ENCODE measurements at regions not wholly inside any gene's neighbourhood (a gene's known extent, or its start where the extent isn't known, plus 50 kb on each side); places are given as distances from the start of the nearest gene placed in this dataset.

GRCh38 chr9:13535141-13535540 is 255.6 kb upstream of the MPDZ start:
- H3K27me3 Mint-ChIP-seq (ENCODE audit: low read depth) = no peaks in the 10 kb centered on the region
- H3K36me3 Mint-ChIP-seq (ENCODE audit: low read depth) = no peaks in the 10 kb centered on the region
- no peaks in the 10 kb centered on the region for H3K4me1 Mint-ChIP-seq (ENCODE audit: low read depth)
- no peak overlapping the region for H3K4me3 Mint-ChIP-seq
- ChIA-PET CTCF (no interaction called here), POLR2A (no interaction called here)
- DNase-seq = no peak
- H3K27ac Mint-ChIP-seq = no peak overlapping the region
- peaks cover 6% of the 10 kb centered on the region for H3K9me3 Mint-ChIP-seq (ENCODE audit: insufficient read depth)
- no peak for ATAC-seq

- Mint-ChIP-seq H3K36me3 (ENCODE audit: low read depth) (no peaks in the 10 kb centered on the region), H3K4me1 (ENCODE audit: low read depth) (no peaks in the 10 kb centered on the region), H3K27me3 (ENCODE audit: low read depth) (no peaks in the 10 kb centered on the region), H3K9me3 (ENCODE audit: insufficient read depth) (peaks cover 6% of the 10 kb centered on the region), H3K4me3 (no peak overlapping the region), H3K27ac (no peak overlapping the region)
- no peak for ATAC-seq
- CTCF ChIA-PET = no interaction called here
- POLR2A ChIA-PET = no interaction called here
- no peak for DNase-seq
Measured at GRCh38 chr9:13534006-13534405, 254.5 kb upstream of the MPDZ start.

GRCh38 chr9:13532407-13532806 is 252.9 kb upstream of the MPDZ start:
- no peak overlapping the region for H3K27ac Mint-ChIP-seq
- no peaks in the 10 kb centered on the region for H3K27me3 Mint-ChIP-seq (ENCODE audit: low read depth)
- H3K9me3 Mint-ChIP-seq (ENCODE audit: insufficient read depth) = peaks cover 6% of the 10 kb centered on the region
- CTCF ChIA-PET = no interaction called here
- H3K4me3 Mint-ChIP-seq = no peak overlapping the region
- POLR2A ChIA-PET = no interaction called here
- no peaks in the 10 kb centered on the region for H3K36me3 Mint-ChIP-seq (ENCODE audit: low read depth)
- no peak for ATAC-seq
- DNase-seq = no peak
- no peaks in the 10 kb centered on the region for H3K4me1 Mint-ChIP-seq (ENCODE audit: low read depth)

GRCh38 chr9:13529321-13530104 is 250.0 kb upstream of the MPDZ start:
- ATAC-seq = no peak
- Mint-ChIP-seq H3K9me3 (ENCODE audit: insufficient read depth) (no peaks in the 10 kb centered on the region), H3K4me3 (no peak overlapping the region), H3K36me3 (ENCODE audit: low read depth) (no peaks in the 10 kb centered on the region), H3K4me1 (ENCODE audit: low read depth) (no peaks in the 10 kb centered on the region), H3K27ac (no peak overlapping the region), H3K27me3 (ENCODE audit: low read depth) (no peaks in the 10 kb centered on the region)
- POLR2A ChIA-PET = no interaction called here
- DNase-seq = no peak
- CTCF ChIA-PET = no interaction called here

GRCh38 chr9:13524245-13524644 is 244.8 kb upstream of the MPDZ start:
- ChIA-PET POLR2A (no interaction called here), CTCF (no interaction called here)
- Mint-ChIP-seq H3K36me3 (ENCODE audit: low read depth) (no peaks in the 10 kb centered on the region), H3K4me3 (no peak overlapping the region), H3K27me3 (ENCODE audit: low read depth) (no peaks in the 10 kb centered on the region), H3K27ac (no peak overlapping the region), H3K9me3 (ENCODE audit: insufficient read depth) (no peaks in the 10 kb centered on the region), H3K4me1 (ENCODE audit: low read depth) (no peaks in the 10 kb centered on the region)
- no peak for ATAC-seq
- DNase-seq = no peak

GRCh38 chr9:13520069-13520468 is 240.6 kb upstream of the MPDZ start:
- Mint-ChIP-seq H3K4me3 (no peak overlapping the region), H3K36me3 (ENCODE audit: low read depth) (no peaks in the 10 kb centered on the region), H3K27ac (no peak overlapping the region), H3K9me3 (ENCODE audit: insufficient read depth) (peaks cover 3% of the 10 kb centered on the region), H3K27me3 (ENCODE audit: low read depth) (no peaks in the 10 kb centered on the region), H3K4me1 (ENCODE audit: low read depth) (no peaks in the 10 kb centered on the region)
- CTCF ChIA-PET = no interaction called here
- POLR2A ChIA-PET = no interaction called here
- no peak for DNase-seq
- no peak for ATAC-seq

- peaks cover 4% of the 10 kb centered on the region for H3K9me3 Mint-ChIP-seq (ENCODE audit: insufficient read depth)
- ATAC-seq (no peak), DNase-seq (no peak)
- ChIA-PET CTCF (no interaction called here), POLR2A (no interaction called here)
- H3K27ac Mint-ChIP-seq = no peak overlapping the region
- H3K4me3 Mint-ChIP-seq = no peak overlapping the region
- H3K4me1 Mint-ChIP-seq (ENCODE audit: low read depth) = no peaks in the 10 kb centered on the region
- H3K36me3 Mint-ChIP-seq (ENCODE audit: low read depth) = no peaks in the 10 kb centered on the region
- no peaks in the 10 kb centered on the region for H3K27me3 Mint-ChIP-seq (ENCODE audit: low read depth)
Measured at GRCh38 chr9:13513716-13514444, 234.4 kb upstream of the MPDZ start.

- Mint-ChIP-seq H3K4me1 (ENCODE audit: low read depth) (no peaks in the 10 kb centered on the region), H3K27me3 (ENCODE audit: low read depth) (no peaks in the 10 kb centered on the region), H3K4me3 (no peak overlapping the region), H3K36me3 (ENCODE audit: low read depth) (no peaks in the 10 kb centered on the region), H3K27ac (no peak overlapping the region), H3K9me3 (ENCODE audit: insufficient read depth) (peaks cover 4% of the 10 kb centered on the region)
- no peak for DNase-seq
- ChIA-PET POLR2A (no interaction called here), CTCF (no interaction called here)
- no peak for ATAC-seq
Measured at GRCh38 chr9:13513286-13513685, 233.8 kb upstream of the MPDZ start.

GRCh38 chr9:13508681-13509080 is 229.2 kb upstream of the MPDZ start:
- no peak for DNase-seq
- POLR2A ChIA-PET = no interaction called here
- Mint-ChIP-seq H3K4me3 (no peak overlapping the region), H3K27ac (no peak overlapping the region), H3K36me3 (ENCODE audit: low read depth) (no peaks in the 10 kb centered on the region), H3K9me3 (ENCODE audit: insufficient read depth) (peaks cover 4% of the 10 kb centered on the region), H3K4me1 (ENCODE audit: low read depth) (no peaks in the 10 kb centered on the region), H3K27me3 (ENCODE audit: low read depth) (no peaks in the 10 kb centered on the region)
- no peak for ATAC-seq
- CTCF ChIA-PET = no interaction called here

GRCh38 chr9:13508086-13508485 is 228.6 kb upstream of the MPDZ start:
- H3K4me3 Mint-ChIP-seq = no peak overlapping the region
- ATAC-seq (no peak), DNase-seq (no peak)
- H3K27me3 Mint-ChIP-seq (ENCODE audit: low read depth) = no peaks in the 10 kb centered on the region
- ChIA-PET POLR2A (no interaction called here), CTCF (no interaction called here)
- H3K27ac Mint-ChIP-seq = no peak overlapping the region
- no peaks in the 10 kb centered on the region for H3K4me1 Mint-ChIP-seq (ENCODE audit: low read depth)
- H3K9me3 Mint-ChIP-seq (ENCODE audit: insufficient read depth) = peaks cover 7% of the 10 kb centered on the region
- no peaks in the 10 kb centered on the region for H3K36me3 Mint-ChIP-seq (ENCODE audit: low read depth)

GRCh38 chr9:13505797-13506196 is 226.3 kb upstream of the MPDZ start:
- POLR2A ChIA-PET = no interaction called here
- CTCF ChIA-PET = no interaction called here
- no peak overlapping the region for H3K27ac Mint-ChIP-seq
- ATAC-seq (no peak), DNase-seq (no peak)
- H3K9me3 Mint-ChIP-seq (ENCODE audit: insufficient read depth) = peaks cover 11% of the 10 kb centered on the region
- no peaks in the 10 kb centered on the region for H3K4me1 Mint-ChIP-seq (ENCODE audit: low read depth)
- H3K27me3 Mint-ChIP-seq (ENCODE audit: low read depth) = no peaks in the 10 kb centered on the region
- no peak overlapping the region for H3K4me3 Mint-ChIP-seq
- H3K36me3 Mint-ChIP-seq (ENCODE audit: low read depth) = no peaks in the 10 kb centered on the region

GRCh38 chr9:13503599-13503998 is 224.1 kb upstream of the MPDZ start:
- H3K36me3 Mint-ChIP-seq (ENCODE audit: low read depth) = no peaks in the 10 kb centered on the region
- ATAC-seq = no peak
- ChIA-PET POLR2A (no interaction called here), CTCF (no interaction called here)
- H3K4me1 Mint-ChIP-seq (ENCODE audit: low read depth) = no peaks in the 10 kb centered on the region
- H3K4me3 Mint-ChIP-seq = no peak overlapping the region
- DNase-seq = no peak
- no peaks in the 10 kb centered on the region for H3K27me3 Mint-ChIP-seq (ENCODE audit: low read depth)
- peaks cover 11% of the 10 kb centered on the region for H3K9me3 Mint-ChIP-seq (ENCODE audit: insufficient read depth)
- H3K27ac Mint-ChIP-seq = no peak overlapping the region

GRCh38 chr9:13502484-13502883 is 223.0 kb upstream of the MPDZ start:
- DNase-seq = no peak
- H3K4me1 Mint-ChIP-seq (ENCODE audit: low read depth) = no peaks in the 10 kb centered on the region
- ChIA-PET CTCF (no interaction called here), POLR2A (interaction anchor here (0.6 kb wide), 1 partner anchor 25 kb away, joined by 3 read pairs; no protein-coding TSS in a partner anchor)
- H3K4me3 Mint-ChIP-seq = no peak overlapping the region
- H3K36me3 Mint-ChIP-seq (ENCODE audit: low read depth) = no peaks in the 10 kb centered on the region
- ATAC-seq = no peak
- H3K27me3 Mint-ChIP-seq (ENCODE audit: low read depth) = no peaks in the 10 kb centered on the region
- H3K9me3 Mint-ChIP-seq (ENCODE audit: insufficient read depth) = peaks cover 11% of the 10 kb centered on the region
- H3K27ac Mint-ChIP-seq = no peak overlapping the region
